H4 (cell line): ENCODE measurements at regions not wholly inside any gene's neighbourhood (a gene's known extent, or its start where the extent isn't known, plus 50 kb on each side); places are given as distances from the start of the nearest gene placed in this dataset.

Experiments
- DNase-seq: peaks from one replicate; pipeline ENCODE4 v3.0.0-alpha.2; 2015; ENCODE audit warnings: low spot score

GRCh38 chr18:42619771-42620170 is 495.7 kb downstream of the RIT2 start:
- DNase-seq, result no peak

- no peak for DNase-seq
Observed at GRCh38 chr18:42620657-42621056, 494.8 kb downstream of the RIT2 start.

DNA sequence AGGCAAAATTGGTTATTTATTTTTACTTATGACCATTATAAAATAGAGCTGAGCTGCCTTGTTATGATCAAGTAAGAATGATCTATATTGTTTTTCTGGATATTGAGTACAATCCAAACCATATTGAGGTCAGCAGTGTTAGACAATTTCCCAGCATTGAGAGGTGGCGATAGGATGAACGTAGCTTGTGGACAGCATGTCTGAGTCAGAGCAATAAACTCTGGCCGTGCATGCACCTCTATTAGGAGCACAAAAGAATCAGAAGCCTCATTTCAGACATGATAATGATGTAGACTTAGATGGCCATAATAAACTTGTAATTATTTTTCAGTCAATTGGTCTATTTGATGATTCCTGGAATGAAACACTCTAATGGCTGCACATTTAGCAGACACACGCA is 491.6 kb downstream of the RIT2 start:
- DNase-seq, result no peak

GRCh38 chr18:42632801-42633200 is 482.7 kb downstream of the RIT2 start:
- no peak for DNase-seq

DNA sequence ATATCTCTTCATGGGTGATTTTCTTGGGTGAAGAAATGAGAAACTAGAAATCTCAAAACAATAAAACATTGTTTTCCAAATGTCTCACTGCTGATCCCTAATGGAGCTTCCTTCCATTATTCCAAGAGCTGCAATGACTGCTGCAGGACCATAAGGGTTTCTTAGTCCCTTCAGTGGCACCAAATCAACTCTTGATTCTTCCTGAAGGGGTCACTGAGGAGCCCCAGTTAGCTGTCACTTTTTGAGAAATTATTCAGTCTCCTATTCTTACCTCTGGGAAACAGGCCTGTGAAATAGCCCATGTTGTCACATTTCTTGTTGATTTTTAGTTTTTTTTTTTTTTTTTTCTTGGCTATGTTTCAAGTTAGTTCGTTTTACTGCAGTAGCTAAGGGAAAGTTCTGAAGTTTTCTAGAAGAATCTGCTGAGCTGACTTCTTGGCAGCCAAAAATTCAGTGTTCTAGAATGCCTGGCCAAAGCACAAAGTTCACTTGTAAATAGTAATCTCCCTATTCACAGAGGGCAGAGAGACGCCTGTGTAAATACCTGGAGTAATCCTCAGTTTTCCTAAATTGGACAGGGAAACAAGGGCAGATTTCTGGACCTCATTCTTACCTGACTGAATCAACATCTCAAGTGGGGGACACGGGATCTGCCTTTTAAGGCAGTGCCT is 480.0 kb downstream of the RIT2 start:
- DNase-seq, result no peak

- no peak for DNase-seq
Observed at GRCh38 chr18:42636309-42636708, 479.2 kb downstream of the RIT2 start.

- DNase-seq, result no peak
Observed at GRCh38 chr18:42640160-42640559, 475.3 kb downstream of the RIT2 start.

GRCh38 chr18:42641996-42642395 is 473.5 kb downstream of the RIT2 start:
- no peak for DNase-seq

DNA sequence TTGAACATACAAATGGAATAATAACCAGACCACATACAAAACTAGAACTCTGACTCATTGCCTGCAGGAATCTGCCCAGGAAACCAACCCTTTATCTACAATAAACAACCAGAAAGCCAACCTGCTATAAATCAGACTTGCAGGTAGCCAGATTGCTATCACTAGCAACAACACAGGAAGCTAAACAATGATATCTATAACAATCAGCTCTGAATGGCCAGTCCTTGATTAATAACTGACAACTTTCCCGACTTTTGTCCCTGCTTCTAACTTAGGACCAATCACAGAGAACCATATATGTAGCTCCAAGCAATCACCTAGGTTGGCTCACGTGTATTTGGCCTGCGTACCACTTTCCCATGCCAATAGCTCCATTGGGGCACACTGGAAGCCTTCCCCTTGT is 470.8 kb downstream of the RIT2 start:
- peak; percentile 6 for DNase-seq

GRCh38 chr18:42649331-42650035 is 466.0 kb downstream of the RIT2 start:
- no peak for DNase-seq

- no peak for DNase-seq
Observed at GRCh38 chr18:42654556-42654955, 460.9 kb downstream of the RIT2 start.

- no peak for DNase-seq
Observed at GRCh38 chr18:42657551-42657950, 457.9 kb downstream of the RIT2 start.

DNA sequence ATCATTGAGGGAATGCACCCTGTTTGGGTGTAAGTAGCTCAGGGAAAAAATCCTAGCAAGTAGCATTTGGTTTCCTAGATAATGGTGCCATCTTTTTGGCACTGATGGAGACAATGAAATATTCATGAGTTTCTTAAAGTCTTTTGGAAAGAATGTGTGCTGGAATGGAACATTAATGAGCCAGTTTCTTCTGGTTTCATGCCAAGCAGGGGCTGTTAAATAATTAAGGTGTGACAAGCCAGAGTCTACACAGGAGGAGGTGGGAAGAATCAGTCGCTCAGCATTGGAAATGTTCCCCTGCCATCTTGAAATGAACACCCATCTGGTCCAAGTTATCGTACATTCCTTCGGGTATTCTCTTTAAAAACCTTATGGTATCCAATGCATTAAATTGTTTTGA is 457.3 kb downstream of the RIT2 start:
- no peak for DNase-seq

DNA sequence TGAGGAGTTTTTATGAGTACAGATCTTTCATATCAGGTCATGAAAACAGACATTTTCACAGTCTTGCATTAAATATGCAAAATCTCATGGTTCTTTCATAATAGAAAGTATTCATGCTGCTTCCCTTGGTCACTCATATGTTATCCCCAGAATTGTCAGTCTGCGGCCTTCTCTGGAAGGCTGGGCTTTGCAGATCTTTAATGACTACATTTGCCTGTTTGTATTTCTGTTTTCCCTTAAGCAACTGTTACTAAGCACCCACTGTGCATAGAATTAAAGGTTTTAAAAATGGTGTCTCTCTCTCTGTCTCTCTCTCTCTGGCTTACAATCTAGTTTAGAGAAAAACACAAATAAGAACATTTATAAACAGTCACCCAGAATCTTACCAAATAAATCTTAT is 456.3 kb downstream of the RIT2 start:
- DNase-seq, result no peak

GRCh38 chr18:42670860-42671259 is 444.6 kb downstream of the RIT2 start:
- DNase-seq, result no peak

GRCh38 chr18:42675810-42676209 is 439.7 kb downstream of the RIT2 start:
- no peak for DNase-seq

GRCh38 chr18:42683094-42683493 is 432.4 kb downstream of the RIT2 start:
- no peak for DNase-seq

DNA sequence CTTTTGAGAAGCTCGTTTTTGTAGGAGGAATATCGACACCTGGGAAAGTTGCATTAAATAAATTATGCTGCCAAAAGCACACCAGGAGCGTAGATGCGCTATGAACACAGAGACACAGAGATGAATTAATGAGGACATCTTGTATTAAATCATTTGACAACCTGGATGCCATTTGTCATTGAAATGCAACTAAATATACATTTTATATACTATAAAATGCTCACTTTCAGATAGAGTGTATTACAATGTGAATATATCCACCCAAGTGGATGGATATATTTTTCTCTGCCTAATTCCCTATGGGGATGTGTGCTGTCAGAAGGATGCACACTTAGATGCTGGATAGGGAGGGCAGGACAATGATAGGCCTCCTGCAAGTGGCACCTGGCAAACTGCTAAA is 426.2 kb downstream of the RIT2 start:
- DNase-seq, result no peak
